Motor neuron (in vitro differentiated cells): ENCODE measurements at regions not wholly inside any gene's neighbourhood (a gene's known extent, or its start where the extent isn't known, plus 50 kb on each side); places are given as distances from the start of the nearest gene placed in this dataset.

Source experiments
- ATAC-seq, 8 experiments: fragments of 200-7000 bp; cut with Tn5 transposase; replicated peaks in 6 of 8; 2 replicates each; pipeline ENCODE4 v1.8.0; 2021; ENCODE audit warnings: mild to moderate bottlenecking in 8 of 8, moderate library complexity in 8 of 8
- H3K27ac ChIP-seq, 2 donors: fragments of 250-450 bp; sonication (Bioruptor Pico); 2 replicates each; pipeline ENCODE4 v1.9.0; 2021; ENCODE audit warnings: antibody characterized with exemption in 2 of 2, mild to moderate bottlenecking in 2 of 2, moderate library complexity in 1 of 2
- H3K4me1 ChIP-seq, 2 donors: fragments of 250-450 bp; sonication (Bioruptor Pico); replicated peaks in 1 of 2; 2 replicates each; pipeline ENCODE4 v1.6.1; 2021; ENCODE audit warnings: antibody characterized with exemption in 2 of 2, mild to moderate bottlenecking in 2 of 2, moderate library complexity in 1 of 2
- H3K4me3 ChIP-seq, 5 donors: fragments of 250-450 bp; sonication (Bioruptor Pico); 2 replicates each; pipeline ENCODE4 v1.9.0; 2021; ENCODE audit warnings: antibody characterized with exemption in 5 of 5, mild to moderate bottlenecking in 5 of 5, moderate library complexity in 4 of 5
- WGBS, 10 experiments: fragments of 450-650 bp; shearing (Covaris generic); methylation state at CpG; one replicate each; pipeline ENCODE4 v1.0.0; 2022; 5-methylcytosine and 5-hydroxymethylcytosine counted together
- in situ Hi-C, 9 experiments: fragments of 400-800 bp; cut with MboI; loops; one replicate each; pipeline ENCODE4 v1.15.0; 2021; ENCODE audit warnings: low sequenced_read_pairs in 9 of 9, low pct_unique_long_range_greater_than_20kb in 2 of 9; ENCODE audit not compliant: unreplicated experiment in 9 of 9

GRCh38 chr3:152096280-152096906 is 172.3 kb upstream of the MBNL1 start:
- H3K4me1 ChIP-seq = peaks cover 0 to 2% of the 10 kb centered on the region in 2 donors
- in situ Hi-C loops = no loop called here
- WGBS, 10 experiments = 80 to 100% (median 95%) methylated on average over 1 to 5 of the region's 5 CpGs; no CpG with 5 or more reads in 1 of the 10 experiments
- no peak overlapping the region for H3K4me3 ChIP-seq
- ATAC-seq = no peak
- H3K27ac ChIP-seq = no peak overlapping the region

- in situ Hi-C loops = no loop called here
- no peak overlapping the region for H3K27ac ChIP-seq
- WGBS, 10 experiments = 58 to 100% (median 88%) methylated on average over 1 to 2 of the region's 2 CpGs
- no peak for ATAC-seq
- H3K4me1 ChIP-seq = peaks cover 0 to 2% of the 10 kb centered on the region in 2 donors
- no peak overlapping the region for H3K4me3 ChIP-seq
Measured at GRCh38 chr3:152097120-152097519, 171.6 kb upstream of the MBNL1 start.

GRCh38 chr3:152097770-152098169 is 171.0 kb upstream of the MBNL1 start:
- WGBS, 10 experiments = 78 to 100% (median 90%) methylated on average over 2 to 3 of the region's 3 CpGs; no CpG with 5 or more reads in 3 of the 10 experiments
- Histone ChIP-seq H3K4me3 (no peak overlapping the region), H3K4me1 (peaks cover 0 to 2% of the 10 kb centered on the region in 2 donors), H3K27ac (no peak overlapping the region)
- no peak for ATAC-seq
- in situ Hi-C loops = no loop called here

GRCh38 chr3:152100491-152101132 is 168.1 kb upstream of the MBNL1 start:
- ATAC-seq = peak in 5 of 8 experiments; percentile 27 to 61 (median 31)
- H3K4me1 ChIP-seq = peaks cover 0 to 2% of the 10 kb centered on the region in 2 donors
- in situ Hi-C loops = no loop called here
- no peak overlapping the region for H3K4me3 ChIP-seq
- H3K27ac ChIP-seq = no peak overlapping the region
- 70 to 100% (median 80%) methylated on average over 1 to 3 of the region's 3 CpGs; no CpG with 5 or more reads in 1 of the 10 experiments for WGBS, 10 experiments

GRCh38 chr3:152102410-152102809 is 166.3 kb upstream of the MBNL1 start:
- 29 to 100% (median 71%) methylated on average over 2 to 7 of the region's 7 CpGs; no CpG with 5 or more reads in 3 of the 10 experiments for WGBS, 10 experiments
- Histone ChIP-seq H3K27ac (no peak overlapping the region), H3K4me3 (no peak overlapping the region), H3K4me1 (peaks cover 0 to 2% of the 10 kb centered on the region in 2 donors)
- in situ Hi-C loops = no loop called here
- no peak for ATAC-seq

- Histone ChIP-seq H3K4me3 (no peak overlapping the region), H3K4me1 (peaks cover 0 to 2% of the 10 kb centered on the region in 2 donors), H3K27ac (no peak overlapping the region)
- 88 to 100% (median 100%) methylated on average over 1 of the region's 1 CpG; no CpG with 5 or more reads in 2 of the 10 experiments for WGBS, 10 experiments
- in situ Hi-C loops = no loop called here
- no peak for ATAC-seq
Measured at GRCh38 chr3:152103257-152103656, 165.5 kb upstream of the MBNL1 start.

GRCh38 chr3:152104847-152105415 is 163.8 kb upstream of the MBNL1 start:
- in situ Hi-C loops = no loop called here
- ATAC-seq = no peak

GRCh38 chr3:152105446-152105845 is 163.3 kb upstream of the MBNL1 start:
- in situ Hi-C loops = no loop called here
- ATAC-seq = no peak
- WGBS, 10 experiments = 32 to 93% (median 86%) methylated on average over 2 to 5 of the region's 5 CpGs; no CpG with 5 or more reads in 4 of the 10 experiments
- no peak overlapping the region for H3K4me3 ChIP-seq
- H3K27ac ChIP-seq = no peak overlapping the region
- H3K4me1 ChIP-seq = peaks cover 0 to 2% of the 10 kb centered on the region in 2 donors

More at GRCh38 chr3:152104847-152105415, 163.8 kb upstream of the MBNL1 start:
- WGBS, 10 experiments = 83 to 100% (median 93%) methylated on average over 1 to 2 of the region's 3 CpGs; no CpG with 5 or more reads in 2 of the 10 experiments
- Histone ChIP-seq H3K27ac (no peak overlapping the region), H3K4me3 (no peak overlapping the region), H3K4me1 (peaks cover 0 to 2% of the 10 kb centered on the region in 2 donors)

GRCh38 chr3:152109038-152109437 is 159.7 kb upstream of the MBNL1 start:
- Histone ChIP-seq H3K27ac (no peak overlapping the region), H3K4me1 (no peaks in the 10 kb centered on the region), H3K4me3 (no peak overlapping the region)
- ATAC-seq = no peak
- in situ Hi-C loops = no loop called here

GRCh38 chr3:152113413-152113812 is 155.3 kb upstream of the MBNL1 start:
- in situ Hi-C loops = no loop called here
- H3K4me3 ChIP-seq = no peak overlapping the region
- ATAC-seq = no peak
- WGBS, 10 experiments = 88 to 100% (median 100%) methylated on average over 1 of the region's 1 CpG; no CpG with 5 or more reads in 3 of the 10 experiments
- H3K4me1 ChIP-seq = no peaks in the 10 kb centered on the region
- no peak overlapping the region for H3K27ac ChIP-seq

GRCh38 chr3:152113992-152114651 is 154.6 kb upstream of the MBNL1 start:
- in situ Hi-C loops = no loop called here
- ATAC-seq = no peak
- H3K4me1 ChIP-seq = no peaks in the 10 kb centered on the region
- WGBS, 10 experiments = 82 to 100% (median 92%) methylated on average over 2 of the region's 2 CpGs; no CpG with 5 or more reads in 2 of the 10 experiments
- H3K27ac ChIP-seq = no peak overlapping the region
- no peak overlapping the region for H3K4me3 ChIP-seq

- Histone ChIP-seq H3K4me1 (no peaks in the 10 kb centered on the region), H3K27ac (no peak overlapping the region), H3K4me3 (no peak overlapping the region)
- no peak for ATAC-seq
- 17 to 100% (median 93%) methylated on average over 1 to 2 of the region's 2 CpGs for WGBS, 10 experiments
- in situ Hi-C loops = no loop called here
Measured at GRCh38 chr3:152120601-152121269, 148.0 kb upstream of the MBNL1 start.

- 22 to 100% (median 83%) methylated on average over 1 of the region's 1 CpG; no CpG with 5 or more reads in 1 of the 10 experiments for WGBS, 10 experiments
- no peak overlapping the region for H3K27ac ChIP-seq
- H3K4me1 ChIP-seq = no peaks in the 10 kb centered on the region
- H3K4me3 ChIP-seq = no peak overlapping the region
- in situ Hi-C loops = no loop called here
- peak in 1 of 8 experiments; percentile 48 for ATAC-seq
Measured at GRCh38 chr3:152121270-152121636, 147.5 kb upstream of the MBNL1 start.
